Activated CD8-positive, alpha-beta T cell treated with anti-CD3 and anti-CD28 coated beads, Interleukin-2, amount 10 ng/mL, durations not matched to agents 7 days and 5 days (primary cell): ENCODE measurements at regions not wholly inside any gene's neighbourhood (a gene's known extent, or its start where the extent isn't known, plus 50 kb on each side); places are given as distances from the start of the nearest gene placed in this dataset.

ENCODE experiments used
- ATAC-seq: fragments of 150-1000 bp; cut with Tn5 transposase; one replicate; pipeline ENCODE4 v1.10.0; 2021; ENCODE audit warnings: moderate library complexity
- CTCF ChIA-PET: fragments of 350-600 bp; sonication (Branson Sonifier 250); formaldehyde crosslinking; loops from one replicate; lab custom pipeline; 2021; ENCODE audit warnings: antibody characterized with exemption; lab: Charles Lee
- POLR2A ChIA-PET: fragments of 350-600 bp; sonication (Branson Sonifier 250); formaldehyde crosslinking; loops from one replicate; lab custom pipeline; 2021; ENCODE audit warnings: antibody characterized with exemption; lab: Charles Lee
- DNase-seq: peaks from one replicate; pipeline ENCODE4 v3.0.0-alpha.2; 2020
- H3K27ac Mint-ChIP-seq: one replicate; pipeline ENCODE4 v1.8.0; 2021; ENCODE audit warnings: mild to moderate bottlenecking, mixed read lengths
- H3K27me3 Mint-ChIP-seq: one replicate; pipeline ENCODE4 v1.8.0; 2021; ENCODE audit warnings: low read depth, mixed read lengths
- H3K36me3 Mint-ChIP-seq: one replicate; pipeline ENCODE4 v1.8.0; 2021; ENCODE audit warnings: low read depth, mixed read lengths
- H3K4me1 Mint-ChIP-seq: one replicate; pipeline ENCODE4 v1.8.0; 2021; ENCODE audit warnings: low read depth, mixed read lengths
- H3K4me3 Mint-ChIP-seq: one replicate; pipeline ENCODE4 v1.8.0; 2021; ENCODE audit warnings: mild to moderate bottlenecking, mixed read lengths
- H3K9me3 Mint-ChIP-seq: one replicate; pipeline ENCODE4 v1.8.0; 2022; ENCODE audit warnings: mixed read lengths; ENCODE audit not compliant: insufficient read depth

DNA sequence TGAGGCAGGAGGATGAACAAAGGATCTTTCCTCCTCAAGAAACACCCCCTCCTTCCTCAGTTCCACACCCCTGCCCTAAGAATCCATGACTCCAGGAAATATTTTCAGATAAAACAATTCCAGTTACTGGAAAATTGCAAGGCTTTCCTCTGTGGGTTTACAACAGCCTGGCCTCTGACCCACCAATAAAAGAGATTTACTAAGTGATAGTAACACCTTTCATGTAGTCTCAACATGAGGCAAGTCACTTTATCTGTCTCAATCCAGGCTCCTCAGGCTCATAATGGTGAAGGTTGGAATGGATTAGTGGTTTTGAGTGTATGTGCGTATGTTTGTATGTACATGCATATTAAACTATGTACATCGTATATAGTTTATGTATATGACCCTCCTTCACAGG is 71.4 kb upstream of the PPP2R5A start:
- Mint-ChIP-seq H3K4me1 (peaks cover 11% of the 10 kb centered on the region), H3K27ac (no peak overlapping the region), H3K9me3 (no peaks in the 10 kb centered on the region), H3K27me3 (peaks cover 14% of the 10 kb centered on the region), H3K36me3 (no peaks in the 10 kb centered on the region), H3K4me3 (no peak overlapping the region)
- ATAC-seq = no peak
- ChIA-PET POLR2A (no interaction called here), CTCF (interaction anchor here (0.7 kb wide), 1 partner anchor 11 kb away, joined by 3 read pairs; no protein-coding TSS in a partner anchor)
- no peak for DNase-seq

DNA sequence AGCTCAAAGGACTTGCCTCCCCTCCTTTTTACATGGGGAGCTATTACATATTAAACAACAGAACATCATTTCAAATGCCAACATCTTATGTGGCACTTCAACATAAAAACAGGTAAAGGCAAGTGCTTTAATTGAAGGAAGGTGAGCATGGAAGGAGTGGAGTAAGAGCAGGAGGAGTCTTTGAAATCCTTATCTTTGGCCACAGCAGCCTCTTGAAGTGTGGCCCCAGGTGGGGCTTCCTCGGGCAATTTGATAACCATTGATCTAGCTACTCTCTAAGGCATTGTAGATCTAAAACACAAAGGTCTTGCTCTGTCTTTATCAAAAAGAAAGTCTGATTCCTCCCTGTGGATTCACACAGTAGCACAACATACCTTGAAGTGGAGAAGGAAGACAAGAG is 70.9 kb upstream of the PPP2R5A start:
- no peak for DNase-seq
- Mint-ChIP-seq H3K27me3 (peaks cover 11% of the 10 kb centered on the region), H3K9me3 (no peaks in the 10 kb centered on the region), H3K27ac (no peak overlapping the region), H3K4me1 (peaks cover 17% of the 10 kb centered on the region), H3K4me3 (no peak overlapping the region), H3K36me3 (no peaks in the 10 kb centered on the region)
- POLR2A ChIA-PET = no interaction called here
- CTCF ChIA-PET = no interaction called here
- ATAC-seq = no peak

DNA sequence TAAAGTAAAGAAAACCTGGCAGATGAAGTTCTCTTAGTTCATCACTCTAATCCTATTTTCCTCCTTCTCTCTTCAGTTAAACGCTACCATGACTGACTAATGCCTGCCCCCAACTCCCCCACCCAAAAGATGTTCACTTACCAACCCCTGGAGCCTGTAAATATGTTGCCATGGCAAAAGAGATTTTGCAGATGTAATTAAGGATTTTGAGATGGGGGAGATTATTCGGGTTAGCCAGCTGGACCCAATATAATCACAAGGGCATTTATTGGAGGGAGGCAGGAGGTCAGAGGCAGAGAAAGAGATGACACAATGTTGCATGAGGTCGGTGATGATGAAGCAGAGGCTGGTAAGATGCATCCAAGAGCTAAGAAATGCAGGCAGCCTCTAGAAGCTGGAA is 69.3 kb upstream of the PPP2R5A start:
- H3K4me3 Mint-ChIP-seq = no peak overlapping the region
- no peaks in the 10 kb centered on the region for H3K9me3 Mint-ChIP-seq
- ChIA-PET CTCF (no interaction called here), POLR2A (no interaction called here)
- H3K27me3 Mint-ChIP-seq = peaks cover 8% of the 10 kb centered on the region
- no peak for ATAC-seq
- peaks cover 19% of the 10 kb centered on the region for H3K4me1 Mint-ChIP-seq
- H3K27ac Mint-ChIP-seq = no peak overlapping the region
- DNase-seq = no peak
- no peaks in the 10 kb centered on the region for H3K36me3 Mint-ChIP-seq

DNA sequence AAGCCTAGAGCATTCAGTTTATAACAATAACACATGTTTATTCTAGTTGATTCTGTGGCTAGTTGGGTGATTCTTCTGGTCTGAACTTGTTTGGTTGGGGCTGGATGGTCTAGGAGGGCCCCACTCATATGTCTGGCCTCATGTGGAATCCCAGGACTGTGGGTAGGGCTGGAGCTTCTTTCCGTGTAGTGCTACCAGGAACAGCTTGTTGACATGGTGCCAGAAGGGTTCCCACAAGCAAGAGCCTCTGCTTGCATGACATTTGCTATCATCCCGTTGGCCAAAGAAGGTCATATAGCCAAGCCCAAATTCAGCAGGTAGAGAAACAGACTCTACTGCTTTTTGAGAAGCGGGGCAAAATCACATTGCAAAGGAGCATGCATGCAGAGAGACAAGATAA is 67.6 kb upstream of the PPP2R5A start:
- Mint-ChIP-seq H3K9me3 (no peaks in the 10 kb centered on the region), H3K36me3 (no peaks in the 10 kb centered on the region), H3K27me3 (peaks cover 3% of the 10 kb centered on the region), H3K4me1 (peaks cover 19% of the 10 kb centered on the region), H3K27ac (no peak overlapping the region), H3K4me3 (no peak overlapping the region)
- ATAC-seq = no peak
- ChIA-PET POLR2A (interaction anchor here (0.7 to 1.3 kb wide), 2 partner anchors 44 to 67 kb away, joined by 3 to 4 read pairs; no protein-coding TSS in a partner anchor), CTCF (interaction anchor here (1.3 kb wide), 1 partner anchor 74 kb away, joined by 5 read pairs; no protein-coding TSS in a partner anchor)
- DNase-seq = no peak

DNA sequence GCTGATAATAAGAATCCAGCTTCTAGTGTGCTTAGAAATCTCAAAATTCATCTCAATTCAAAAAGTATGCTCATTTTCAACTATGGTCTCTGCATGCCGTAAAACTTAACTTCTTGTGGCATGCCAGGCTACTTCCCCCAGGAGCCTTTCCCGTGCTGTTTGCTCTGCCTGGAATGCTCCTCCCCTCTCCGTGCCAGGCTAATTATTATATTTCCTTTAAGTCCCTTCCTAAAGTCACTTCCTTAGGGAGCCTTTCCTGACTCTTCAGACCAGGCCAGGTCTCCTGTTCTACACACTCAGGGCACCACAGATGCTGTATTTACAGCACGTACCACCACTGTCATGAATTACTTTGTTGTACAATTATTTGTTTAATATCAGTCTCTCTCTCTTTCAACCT is 67.1 kb upstream of the PPP2R5A start:
- Mint-ChIP-seq H3K27ac (no peak overlapping the region), H3K27me3 (peaks cover 3% of the 10 kb centered on the region), H3K4me3 (no peak overlapping the region), H3K9me3 (no peaks in the 10 kb centered on the region), H3K36me3 (no peaks in the 10 kb centered on the region), H3K4me1 (peaks cover 19% of the 10 kb centered on the region)
- ChIA-PET POLR2A (interaction anchor here (0.7 to 1.3 kb wide), 2 partner anchors 43 to 66 kb away, joined by 3 to 4 read pairs; no protein-coding TSS in a partner anchor), CTCF (interaction anchor here (1.0 to 1.3 kb wide), 2 partner anchors 74 to 238 kb away, joined by 4 to 5 read pairs; no protein-coding TSS in a partner anchor)
- DNase-seq (no peak), ATAC-seq (no peak)

DNA sequence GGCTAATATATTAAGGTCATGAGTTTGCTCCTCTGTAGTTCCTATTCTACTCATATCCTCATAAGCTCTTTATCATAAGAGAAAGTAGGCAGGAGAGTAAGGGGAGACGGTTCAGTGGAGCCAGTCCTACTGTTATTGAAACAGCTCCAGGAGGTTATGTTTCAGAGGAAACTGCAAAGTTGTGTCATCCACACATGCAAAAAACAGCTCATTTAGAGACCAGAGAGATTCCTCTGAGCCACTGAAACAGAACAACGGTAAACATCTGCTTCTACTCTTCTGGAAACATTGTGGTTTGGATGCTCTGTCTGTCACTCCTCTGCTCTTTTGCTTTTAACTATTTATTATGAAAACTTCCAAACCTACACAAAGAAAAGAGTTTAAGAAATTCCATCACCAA is 66.3 kb upstream of the PPP2R5A start:
- ATAC-seq = no peak
- Mint-ChIP-seq H3K36me3 (no peaks in the 10 kb centered on the region), H3K4me3 (no peak overlapping the region), H3K4me1 (peaks cover 19% of the 10 kb centered on the region), H3K9me3 (no peaks in the 10 kb centered on the region), H3K27ac (no peak overlapping the region), H3K27me3 (peaks cover 3% of the 10 kb centered on the region)
- ChIA-PET CTCF (interaction anchor here (0.9 to 1.3 kb wide), 3 partner anchors 51 to 237 kb away, joined by 3 to 5 read pairs (median 4); no protein-coding TSS in a partner anchor), POLR2A (interaction anchor here (0.7 to 1.3 kb wide), 3 partner anchors 65 to 146 kb away, joined by 3 to 4 read pairs (median 4); partner anchors contain the start of gene PPP2R5A)
- DNase-seq = no peak

DNA sequence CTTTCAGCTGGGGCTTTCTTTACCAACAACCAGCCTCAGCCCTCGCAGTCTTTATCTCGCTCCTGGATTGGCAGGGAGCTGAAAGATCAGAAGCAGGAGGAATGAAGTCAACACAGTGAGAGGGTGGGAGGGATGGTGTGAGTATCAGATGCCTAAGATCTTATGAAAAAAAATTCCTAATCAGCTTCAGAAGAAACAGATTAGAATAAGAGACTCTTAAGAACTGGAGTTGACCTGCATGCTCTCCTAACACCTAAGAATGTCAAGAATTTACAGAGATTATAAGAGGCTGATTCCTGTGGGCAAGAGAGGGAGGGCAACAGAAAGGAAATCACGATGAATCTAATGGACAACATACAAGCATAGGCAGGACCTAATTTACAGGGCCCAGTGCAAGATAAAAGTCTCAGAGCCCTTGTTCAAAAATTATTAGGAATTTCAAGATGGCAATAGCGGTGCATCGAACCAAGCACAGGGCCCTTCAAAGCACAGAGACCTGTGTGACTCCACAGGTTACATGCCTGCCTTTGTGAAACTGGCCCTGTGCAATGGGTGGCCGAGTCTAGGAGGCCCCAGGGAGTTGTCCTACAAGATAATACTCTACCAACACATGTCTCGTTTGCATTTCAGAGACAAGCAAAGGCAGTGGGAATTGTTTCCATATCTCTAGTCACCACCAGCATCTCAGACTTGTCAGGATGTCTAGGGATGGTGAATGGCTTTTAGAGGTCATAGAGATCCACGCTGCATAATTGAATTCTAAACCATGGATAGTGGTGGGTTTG is 65.3 kb upstream of the PPP2R5A start:
- POLR2A ChIA-PET = no interaction called here
- CTCF ChIA-PET = no interaction called here
- Mint-ChIP-seq H3K36me3 (no peaks in the 10 kb centered on the region), H3K27ac (no peak overlapping the region), H3K4me1 (peaks cover 24% of the 10 kb centered on the region), H3K4me3 (no peak overlapping the region), H3K27me3 (peaks cover 3% of the 10 kb centered on the region), H3K9me3 (no peaks in the 10 kb centered on the region)
- ATAC-seq (no peak), DNase-seq (no peak)

DNA sequence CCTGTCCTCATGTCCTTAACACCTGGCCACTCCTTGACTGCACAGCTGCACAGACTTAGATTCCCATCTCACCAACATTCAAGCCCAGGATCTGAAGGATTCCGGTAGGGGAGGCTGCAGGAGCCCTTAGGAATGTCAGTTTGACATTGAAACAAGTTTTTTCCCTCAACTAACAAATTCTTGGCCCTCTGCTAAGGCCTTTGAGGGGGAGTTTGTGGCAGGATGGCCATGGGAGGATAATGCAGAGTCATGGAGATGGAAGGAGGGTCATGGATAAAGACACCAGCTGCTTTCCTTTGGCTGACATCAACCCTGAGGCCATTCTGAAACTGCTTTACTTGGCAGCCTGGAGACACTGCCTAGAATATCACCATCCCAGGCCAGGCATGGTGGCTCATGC is 63.4 kb upstream of the PPP2R5A start:
- Mint-ChIP-seq H3K27me3 (no peaks in the 10 kb centered on the region), H3K27ac (no peak overlapping the region), H3K36me3 (no peaks in the 10 kb centered on the region), H3K4me1 (peaks cover 39% of the 10 kb centered on the region), H3K4me3 (no peak overlapping the region), H3K9me3 (no peaks in the 10 kb centered on the region)
- ChIA-PET POLR2A (no interaction called here), CTCF (no interaction called here)
- DNase-seq = no peak
- no peak for ATAC-seq

DNA sequence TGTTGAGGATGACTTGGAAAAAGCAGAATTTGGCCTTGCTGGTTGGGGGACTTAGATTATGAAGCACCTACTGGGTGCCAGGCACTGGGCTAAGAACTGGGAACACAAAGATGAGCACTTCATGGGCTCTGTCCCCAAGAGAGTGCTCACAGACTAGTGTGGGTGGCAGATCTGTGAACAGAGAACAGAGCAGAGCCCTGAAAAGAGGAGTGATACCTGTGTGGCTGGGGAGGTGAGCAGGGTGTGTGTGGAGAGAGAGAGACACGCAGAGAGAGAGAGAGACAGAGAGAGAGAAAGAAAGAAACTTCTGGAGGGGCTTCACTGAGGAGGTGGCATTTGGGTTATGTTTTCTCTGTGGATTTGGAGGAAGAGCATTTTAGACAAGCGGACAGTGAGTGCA is 61.1 kb upstream of the PPP2R5A start:
- H3K27me3 Mint-ChIP-seq = peaks cover 2% of the 10 kb centered on the region
- no peaks in the 10 kb centered on the region for H3K9me3 Mint-ChIP-seq
- ChIA-PET POLR2A (no interaction called here), CTCF (no interaction called here)
- peak overlapping the region; percentile 67 for H3K27ac Mint-ChIP-seq
- peaks cover 35% of the 10 kb centered on the region for H3K4me1 Mint-ChIP-seq
- ATAC-seq (no peak), DNase-seq (no peak)
- H3K36me3 Mint-ChIP-seq = no peaks in the 10 kb centered on the region
- no peak overlapping the region for H3K4me3 Mint-ChIP-seq

DNA sequence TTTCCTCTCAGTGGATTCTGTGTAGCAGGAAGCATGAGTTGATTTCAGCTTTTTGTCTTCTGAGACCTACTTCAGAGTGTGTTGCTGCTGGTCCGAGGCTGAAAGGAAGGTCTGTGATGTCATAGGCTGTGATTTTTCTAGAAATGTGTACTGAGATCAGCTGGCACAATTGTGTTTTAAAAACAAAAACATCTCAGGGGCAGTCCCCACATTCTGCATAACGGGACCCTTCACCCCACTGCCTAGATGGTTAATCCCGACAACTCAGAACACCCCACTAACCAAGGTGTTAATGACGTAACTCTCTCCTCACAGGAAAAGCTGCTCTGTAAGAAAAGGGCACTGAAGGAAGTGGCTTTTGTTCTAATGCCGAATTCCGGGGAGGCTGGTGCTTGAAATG is 59.8 kb upstream of the PPP2R5A start:
- Mint-ChIP-seq H3K27me3 (peaks cover 2% of the 10 kb centered on the region), H3K4me3 (peak overlapping the region; percentile 52), H3K4me1 (peaks cover 30% of the 10 kb centered on the region), H3K9me3 (no peaks in the 10 kb centered on the region), H3K27ac (peak overlapping the region; percentile 91), H3K36me3 (no peaks in the 10 kb centered on the region)
- DNase-seq (peak; percentile 46), ATAC-seq (peak; percentile 82)
- CTCF ChIA-PET = interaction anchor here (0.9 to 1.4 kb wide), 6 partner anchors 9 to 231 kb away, joined by 3 to 4 read pairs (median 4); no protein-coding TSS in a partner anchor
- POLR2A ChIA-PET = interaction anchor here (1.0 to 1.5 kb wide), 2 partner anchors 30 to 60 kb away, joined by 5 to 7 read pairs; no protein-coding TSS in a partner anchor

DNA sequence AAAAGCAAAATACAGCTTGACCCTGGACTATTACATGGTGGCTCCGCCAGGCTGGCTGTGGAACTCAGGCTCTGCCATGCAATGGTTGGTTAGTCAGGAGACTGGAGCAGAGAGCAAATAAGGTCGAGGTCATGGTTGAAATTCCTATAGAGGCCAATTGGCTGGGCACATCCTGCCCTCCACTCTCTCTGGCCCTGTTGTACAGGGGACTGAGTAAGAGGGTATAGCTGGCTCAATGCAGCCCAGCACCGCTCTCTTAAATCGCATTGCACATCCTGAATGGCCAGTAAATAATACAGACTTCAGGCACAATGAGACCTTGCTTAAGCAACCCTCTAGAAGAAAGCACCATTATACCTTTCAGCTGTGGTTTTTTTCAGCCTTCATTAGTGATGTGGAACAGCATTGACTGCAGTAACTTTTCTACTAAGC is 59.3 kb upstream of the PPP2R5A start:
- ATAC-seq (peak; percentile 41), DNase-seq (no peak)
- peaks cover 2% of the 10 kb centered on the region for H3K27me3 Mint-ChIP-seq
- CTCF ChIA-PET = interaction anchor here (0.9 to 1.8 kb wide), 7 partner anchors 8 to 230 kb away, joined by 3 to 5 read pairs (median 4); no protein-coding TSS in a partner anchor
- no peaks in the 10 kb centered on the region for H3K36me3 Mint-ChIP-seq
- peak overlapping the region; percentile 91 for H3K27ac Mint-ChIP-seq
- H3K4me3 Mint-ChIP-seq = peak overlapping the region; percentile 52
- H3K4me1 Mint-ChIP-seq = peaks cover 30% of the 10 kb centered on the region
- no peaks in the 10 kb centered on the region for H3K9me3 Mint-ChIP-seq
- POLR2A ChIA-PET = interaction anchor here (1.0 to 1.5 kb wide), 2 partner anchors 30 to 60 kb away, joined by 5 to 7 read pairs; no protein-coding TSS in a partner anchor

DNA sequence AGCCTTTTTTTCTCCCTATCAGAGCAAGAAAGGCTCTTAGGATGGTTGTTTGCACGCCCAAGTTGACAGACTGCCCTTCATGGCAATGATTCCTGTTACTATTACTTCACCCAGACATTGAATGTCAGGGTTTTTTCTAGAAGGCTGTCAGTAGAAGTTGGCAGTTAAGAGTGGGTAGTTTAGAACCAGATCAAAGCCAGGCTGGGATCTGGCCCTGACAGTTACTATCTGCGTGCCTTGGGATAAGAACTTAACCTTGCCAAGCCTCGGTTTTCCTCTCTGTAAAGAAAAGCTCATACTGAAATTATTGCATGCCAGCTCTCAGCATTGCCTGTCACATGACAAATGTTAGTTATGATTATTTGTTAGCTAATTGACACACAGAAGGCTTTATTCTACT is 58.7 kb upstream of the PPP2R5A start:
- ATAC-seq = no peak
- ChIA-PET POLR2A (interaction anchor here (1.5 kb wide), 1 partner anchor 29 kb away, joined by 7 read pairs; no protein-coding TSS in a partner anchor), CTCF (interaction anchor here (1.4 to 1.8 kb wide), 2 partner anchors 11 to 141 kb away, joined by 3 to 5 read pairs; no protein-coding TSS in a partner anchor)
- Mint-ChIP-seq H3K27me3 (peaks cover 2% of the 10 kb centered on the region), H3K4me1 (peaks cover 33% of the 10 kb centered on the region), H3K36me3 (no peaks in the 10 kb centered on the region), H3K9me3 (no peaks in the 10 kb centered on the region), H3K4me3 (peak overlapping the region; percentile 23), H3K27ac (peak overlapping the region; percentile 76)
- no peak for DNase-seq
